HL-60 (cell line): ENCODE measurements at regions not wholly inside any gene's neighbourhood (a gene's known extent, or its start where the extent isn't known, plus 50 kb on each side); places are given as distances from the start of the nearest gene placed in this dataset.

Experiments used
- DNase-seq, 2 experiments: peaks; one replicate each; pipeline ENCODE4 v3.0.0-alpha.2; 2010 to 2020; ENCODE audit warnings: low read depth in 1 of 2, low spot score in 1 of 2
- H3K27ac ChIP-seq: fragments of 250-450 bp; sonication (Bioruptor Pico); replicated peaks from 2 replicates; pipeline ENCODE4 v1.5.1; 2020; ENCODE audit warnings: mild to moderate bottlenecking, moderate library complexity
- H3K27me3 ChIP-seq: fragments of 250-450 bp; sonication (Bioruptor Pico); 2 replicates; pipeline ENCODE4 v1.5.1; 2021; ENCODE audit warnings: mild to moderate bottlenecking, moderate library complexity; ENCODE audit not compliant: insufficient read depth, poor library complexity, severe bottlenecking
- H3K4me3 ChIP-seq: replicated peaks from 2 replicates; pipeline ENCODE4 v1.5.1; 2011; ENCODE audit warnings: mild to moderate bottlenecking, control low read depth, low read length; ENCODE audit not compliant: insufficient read depth
- GABPA ChIP-seq: IDR thresholded peaks from 2 replicates; pipeline ENCODE4 v1.6.1; 2012; ENCODE audit warnings: low read depth
- POLR2AphosphoS5 ChIP-seq: IDR thresholded peaks from 2 replicates; pipeline ENCODE4 v1.6.1; 2012; ENCODE audit warnings: low read depth
- SPI1 ChIP-seq: IDR thresholded peaks from 2 replicates; pipeline ENCODE4 v1.6.1; 2012; ENCODE audit warnings: low read depth, mild to moderate bottlenecking, borderline replicate concordance
- TF ChIP-seq, protein P1 (sequence below): IDR thresholded peaks from 2 replicates; pipeline ENCODE4 v1.6.1; 2012; ENCODE audit warnings: low read depth; ENCODE audit not compliant: insufficient replicate concordance
- TF ChIP-seq, protein P2 (sequence below): IDR thresholded peaks from one replicate; pipeline ENCODE4 v1.5.1; 2011; ENCODE audit warnings: low read length, control low read depth, inconsistent platforms; ENCODE audit not compliant: insufficient read depth

DNA sequence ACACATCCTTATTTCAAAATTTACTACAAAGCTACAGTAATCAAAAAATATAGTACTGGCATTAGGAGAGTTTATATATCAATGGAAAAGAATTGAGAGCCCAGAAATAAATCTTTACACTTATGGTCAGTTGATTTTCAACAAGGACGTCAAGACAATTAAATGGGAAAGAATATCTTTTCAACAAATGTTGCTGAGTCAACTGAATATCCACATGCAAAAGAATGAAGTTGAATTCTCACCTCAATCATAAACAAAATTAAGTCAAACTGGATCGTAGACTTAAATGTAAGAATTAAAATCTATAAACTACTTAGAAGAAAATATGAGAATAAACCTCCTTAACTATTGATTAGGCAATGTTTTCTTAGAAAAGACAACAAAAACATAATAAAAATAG is 61.5 kb upstream of the PRR16 start:
- TF ChIP-seq GABPA (no peak), POLR2AphosphoS5 (no peak), SPI1 (no peak)
- TF ChIP-seq, protein P1, sequence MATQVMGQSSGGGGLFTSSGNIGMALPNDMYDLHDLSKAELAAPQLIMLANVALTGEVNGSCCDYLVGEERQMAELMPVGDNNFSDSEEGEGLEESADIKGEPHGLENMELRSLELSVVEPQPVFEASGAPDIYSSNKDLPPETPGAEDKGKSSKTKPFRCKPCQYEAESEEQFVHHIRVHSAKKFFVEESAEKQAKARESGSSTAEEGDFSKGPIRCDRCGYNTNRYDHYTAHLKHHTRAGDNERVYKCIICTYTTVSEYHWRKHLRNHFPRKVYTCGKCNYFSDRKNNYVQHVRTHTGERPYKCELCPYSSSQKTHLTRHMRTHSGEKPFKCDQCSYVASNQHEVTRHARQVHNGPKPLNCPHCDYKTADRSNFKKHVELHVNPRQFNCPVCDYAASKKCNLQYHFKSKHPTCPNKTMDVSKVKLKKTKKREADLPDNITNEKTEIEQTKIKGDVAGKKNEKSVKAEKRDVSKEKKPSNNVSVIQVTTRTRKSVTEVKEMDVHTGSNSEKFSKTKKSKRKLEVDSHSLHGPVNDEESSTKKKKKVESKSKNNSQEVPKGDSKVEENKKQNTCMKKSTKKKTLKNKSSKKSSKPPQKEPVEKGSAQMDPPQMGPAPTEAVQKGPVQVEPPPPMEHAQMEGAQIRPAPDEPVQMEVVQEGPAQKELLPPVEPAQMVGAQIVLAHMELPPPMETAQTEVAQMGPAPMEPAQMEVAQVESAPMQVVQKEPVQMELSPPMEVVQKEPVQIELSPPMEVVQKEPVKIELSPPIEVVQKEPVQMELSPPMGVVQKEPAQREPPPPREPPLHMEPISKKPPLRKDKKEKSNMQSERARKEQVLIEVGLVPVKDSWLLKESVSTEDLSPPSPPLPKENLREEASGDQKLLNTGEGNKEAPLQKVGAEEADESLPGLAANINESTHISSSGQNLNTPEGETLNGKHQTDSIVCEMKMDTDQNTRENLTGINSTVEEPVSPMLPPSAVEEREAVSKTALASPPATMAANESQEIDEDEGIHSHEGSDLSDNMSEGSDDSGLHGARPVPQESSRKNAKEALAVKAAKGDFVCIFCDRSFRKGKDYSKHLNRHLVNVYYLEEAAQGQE: no peak
- TF ChIP-seq, protein P2, sequence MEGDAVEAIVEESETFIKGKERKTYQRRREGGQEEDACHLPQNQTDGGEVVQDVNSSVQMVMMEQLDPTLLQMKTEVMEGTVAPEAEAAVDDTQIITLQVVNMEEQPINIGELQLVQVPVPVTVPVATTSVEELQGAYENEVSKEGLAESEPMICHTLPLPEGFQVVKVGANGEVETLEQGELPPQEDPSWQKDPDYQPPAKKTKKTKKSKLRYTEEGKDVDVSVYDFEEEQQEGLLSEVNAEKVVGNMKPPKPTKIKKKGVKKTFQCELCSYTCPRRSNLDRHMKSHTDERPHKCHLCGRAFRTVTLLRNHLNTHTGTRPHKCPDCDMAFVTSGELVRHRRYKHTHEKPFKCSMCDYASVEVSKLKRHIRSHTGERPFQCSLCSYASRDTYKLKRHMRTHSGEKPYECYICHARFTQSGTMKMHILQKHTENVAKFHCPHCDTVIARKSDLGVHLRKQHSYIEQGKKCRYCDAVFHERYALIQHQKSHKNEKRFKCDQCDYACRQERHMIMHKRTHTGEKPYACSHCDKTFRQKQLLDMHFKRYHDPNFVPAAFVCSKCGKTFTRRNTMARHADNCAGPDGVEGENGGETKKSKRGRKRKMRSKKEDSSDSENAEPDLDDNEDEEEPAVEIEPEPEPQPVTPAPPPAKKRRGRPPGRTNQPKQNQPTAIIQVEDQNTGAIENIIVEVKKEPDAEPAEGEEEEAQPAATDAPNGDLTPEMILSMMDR: no peak
- Histone ChIP-seq H3K27me3 (no peaks in the 10 kb centered on the region), H3K27ac (no peak overlapping the region), H3K4me3 (no peak overlapping the region)
- no peak for DNase-seq

DNA sequence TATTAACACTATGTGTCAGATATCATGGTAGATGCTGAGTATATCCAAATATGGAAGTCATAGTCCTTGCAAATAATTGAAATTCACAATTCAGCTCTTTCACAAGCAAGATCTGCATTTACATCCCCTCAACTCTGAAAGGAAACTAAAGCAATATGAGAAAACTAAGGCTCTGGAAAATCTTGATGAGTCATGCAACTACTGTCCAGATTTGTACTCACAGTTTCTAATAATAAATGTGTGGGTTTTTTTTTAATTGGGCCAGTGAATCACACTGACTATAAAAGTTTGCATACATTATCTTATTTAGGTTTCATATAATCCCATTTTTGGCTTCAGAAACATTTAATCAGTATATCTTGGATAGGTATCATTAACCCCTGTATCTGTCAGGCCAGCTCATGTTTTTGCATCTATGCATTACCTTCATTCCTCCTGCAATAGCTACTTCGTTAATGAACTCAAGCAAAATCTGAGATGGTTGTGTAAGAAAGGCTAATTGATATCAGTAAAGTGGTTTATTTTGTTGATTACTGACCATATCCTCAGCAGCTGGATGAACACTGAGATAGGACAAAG is 58.7 kb upstream of the PRR16 start:
- DNase-seq: no peak
- no peak overlapping the region for H3K4me3 ChIP-seq
- TF ChIP-seq, protein P2: no peak
- TF ChIP-seq POLR2AphosphoS5 (no peak), GABPA (no peak), SPI1 (no peak)
- TF ChIP-seq, protein P1: no peak
- no peak overlapping the region for H3K27ac ChIP-seq
- H3K27me3 ChIP-seq: no peaks in the 10 kb centered on the region

DNA sequence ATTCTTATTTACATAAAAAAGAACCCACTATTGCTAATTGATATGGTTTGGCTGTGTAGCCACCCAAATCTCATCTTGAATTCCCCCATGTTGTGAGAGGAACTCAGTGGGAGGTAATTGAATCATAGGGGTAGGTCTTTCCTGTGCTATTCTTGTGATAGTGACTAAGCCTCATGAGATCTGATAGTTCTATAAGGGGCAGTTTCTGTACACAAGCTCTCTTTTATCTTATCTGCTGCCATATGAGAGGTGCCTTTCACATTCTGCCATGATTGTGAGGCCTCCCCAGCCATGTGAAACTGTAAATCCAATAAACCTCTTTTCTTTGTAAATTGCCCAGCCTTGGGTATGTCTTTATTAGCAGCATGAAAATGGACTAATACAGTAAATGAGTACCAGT is 58.2 kb upstream of the PRR16 start:
- no peak for DNase-seq
- H3K27me3 ChIP-seq: no peaks in the 10 kb centered on the region
- no peak overlapping the region for H3K27ac ChIP-seq
- H3K4me3 ChIP-seq: no peak overlapping the region
- TF ChIP-seq, protein P1: no peak
- TF ChIP-seq GABPA: no peak
- TF ChIP-seq POLR2AphosphoS5: no peak
- TF ChIP-seq, protein P2: no peak
- no peak for TF ChIP-seq SPI1
